Vagina (tissue), 2 donors: ENCODE measurements at regions not wholly inside any gene's neighbourhood (a gene's known extent, or its start where the extent isn't known, plus 50 kb on each side); places are given as distances from the start of the nearest gene placed in this dataset.

Experiments used
- DNase-seq, 2 donors: peaks; one replicate each; pipeline ENCODE4 v3.0.0-alpha.2; 2017; ENCODE audit errors: extremely low spot score in 2 of 2
- H3K27ac ChIP-seq: fragments of 200-600 bp; sonication (generic); one replicate; pipeline ENCODE4 v1.5.1; 2019
- H3K27me3 ChIP-seq: fragments of 200-600 bp; sonication (generic); one replicate; pipeline ENCODE4 v1.5.1; 2019
- H3K36me3 ChIP-seq, 2 donors: fragments of 200-600 bp; sonication (generic); one replicate each; pipeline ENCODE4 v1.5.1; 2017 to 2019
- H3K4me1 ChIP-seq: fragments of 200-600 bp; sonication (generic); one replicate; pipeline ENCODE4 v1.5.1; 2019
- H3K4me3 ChIP-seq, 2 donors: fragments of 200-600 bp; sonication (generic); 1 replicate in 1 of 2; 2 replicates in 1 of 2; pipeline ENCODE4 v1.5.1; 2016 to 2019
- H3K9me3 ChIP-seq: fragments of 200-600 bp; sonication (generic); one replicate; pipeline ENCODE4 v1.5.1; 2019
- POLR2A ChIP-seq, 2 donors: fragments of 450-650 bp; IDR thresholded peaks; one replicate each; pipeline ENCODE4 v1.6.1; 2017; ENCODE audit warnings: antibody characterized with exemption in 2 of 2, mild to moderate bottlenecking in 2 of 2, moderate library complexity in 2 of 2
- POLR2AphosphoS5 ChIP-seq, 2 donors: sonication (generic); formaldehyde crosslinking; IDR thresholded peaks; one replicate each; pipeline ENCODE4 v1.9.0; 2017; ENCODE audit warnings: antibody characterized with exemption in 2 of 2, mild to moderate bottlenecking in 2 of 2, low read depth in 1 of 2; ENCODE audit not compliant: insufficient read depth in 1 of 2
- intact Hi-C: fragments of 100-400 bp; cut with DNase I; formaldehyde crosslinking; loops from one replicate; pipeline ENCODE4 v1.15.1; 2023
- TF ChIP-seq, protein P1 (sequence below), 3 experiments: fragments of 450-650 bp in 2 of 3; fragments of 200-600 bp in 1 of 3; sonication (generic) in 1 of 3; IDR thresholded peaks; one replicate each; pipeline ENCODE4 v1.5.1; 2017 to 2019; ENCODE audit warnings: antibody characterized with exemption in 3 of 3, mild to moderate bottlenecking in 2 of 3, moderate library complexity in 2 of 3

GRCh38 chr1:193320270-193320669 lies 133.9 kb upstream of the B3GALT2 start:
- no peaks in the 10 kb centered on the region for H3K36me3 ChIP-seq
- intact Hi-C loops: no loop called here
- no peak for DNase-seq
- H3K4me1 ChIP-seq: no peaks in the 10 kb centered on the region
- H3K27me3 ChIP-seq: no peaks in the 10 kb centered on the region
- TF ChIP-seq POLR2A (IDR thresholded peaks at IDR 0.05): no peak
- no peak for TF ChIP-seq POLR2AphosphoS5 (IDR thresholded peaks at IDR 0.05; ENCODE audit: insufficient read depth in 1 of 2, low read depth in 1 of 2)
- TF ChIP-seq, protein P1, sequence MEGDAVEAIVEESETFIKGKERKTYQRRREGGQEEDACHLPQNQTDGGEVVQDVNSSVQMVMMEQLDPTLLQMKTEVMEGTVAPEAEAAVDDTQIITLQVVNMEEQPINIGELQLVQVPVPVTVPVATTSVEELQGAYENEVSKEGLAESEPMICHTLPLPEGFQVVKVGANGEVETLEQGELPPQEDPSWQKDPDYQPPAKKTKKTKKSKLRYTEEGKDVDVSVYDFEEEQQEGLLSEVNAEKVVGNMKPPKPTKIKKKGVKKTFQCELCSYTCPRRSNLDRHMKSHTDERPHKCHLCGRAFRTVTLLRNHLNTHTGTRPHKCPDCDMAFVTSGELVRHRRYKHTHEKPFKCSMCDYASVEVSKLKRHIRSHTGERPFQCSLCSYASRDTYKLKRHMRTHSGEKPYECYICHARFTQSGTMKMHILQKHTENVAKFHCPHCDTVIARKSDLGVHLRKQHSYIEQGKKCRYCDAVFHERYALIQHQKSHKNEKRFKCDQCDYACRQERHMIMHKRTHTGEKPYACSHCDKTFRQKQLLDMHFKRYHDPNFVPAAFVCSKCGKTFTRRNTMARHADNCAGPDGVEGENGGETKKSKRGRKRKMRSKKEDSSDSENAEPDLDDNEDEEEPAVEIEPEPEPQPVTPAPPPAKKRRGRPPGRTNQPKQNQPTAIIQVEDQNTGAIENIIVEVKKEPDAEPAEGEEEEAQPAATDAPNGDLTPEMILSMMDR (IDR thresholded peaks at IDR 0.05): no peak
- peaks cover 7% of the 10 kb centered on the region for H3K9me3 ChIP-seq
- H3K27ac ChIP-seq: no peak overlapping the region
- H3K4me3 ChIP-seq: no peak overlapping the region

GRCh38 chr1:193318347-193318746 lies 131.9 kb upstream of the B3GALT2 start:
- no peaks in the 10 kb centered on the region for H3K4me1 ChIP-seq
- TF ChIP-seq POLR2AphosphoS5 (IDR thresholded peaks at IDR 0.05; ENCODE audit: insufficient read depth in 1 of 2, low read depth in 1 of 2) (no peak), POLR2A (IDR thresholded peaks at IDR 0.05) (no peak)
- TF ChIP-seq, protein P1 (IDR thresholded peaks at IDR 0.05): no peak
- H3K4me3 ChIP-seq: no peak overlapping the region
- no peaks in the 10 kb centered on the region for H3K27me3 ChIP-seq
- peaks cover 7% of the 10 kb centered on the region for H3K9me3 ChIP-seq
- H3K36me3 ChIP-seq: no peaks in the 10 kb centered on the region
- no peak overlapping the region for H3K27ac ChIP-seq
- no peak for DNase-seq
- intact Hi-C loops: no loop called here

- intact Hi-C loops: no loop called here
- Histone ChIP-seq H3K36me3 (no peaks in the 10 kb centered on the region), H3K27me3 (no peaks in the 10 kb centered on the region), H3K9me3 (peaks cover 5% of the 10 kb centered on the region), H3K27ac (no peak overlapping the region), H3K4me1 (no peaks in the 10 kb centered on the region), H3K4me3 (no peak overlapping the region)
- DNase-seq: no peak
- TF ChIP-seq POLR2AphosphoS5 (IDR thresholded peaks at IDR 0.05; ENCODE audit: insufficient read depth in 1 of 2, low read depth in 1 of 2) (no peak), POLR2A (IDR thresholded peaks at IDR 0.05) (no peak)
- TF ChIP-seq, protein P1 (IDR thresholded peaks at IDR 0.05): no peak
Observed at GRCh38 chr1:193313354-193314140, 127.1 kb upstream of the B3GALT2 start.

GRCh38 chr1:193312432-193312831 lies 126.0 kb upstream of the B3GALT2 start:
- intact Hi-C loops: no loop called here
- TF ChIP-seq POLR2A (IDR thresholded peaks at IDR 0.05): no peak
- TF ChIP-seq, protein P1 (IDR thresholded peaks at IDR 0.05): no peak
- no peak for TF ChIP-seq POLR2AphosphoS5 (IDR thresholded peaks at IDR 0.05; ENCODE audit: insufficient read depth in 1 of 2, low read depth in 1 of 2)

GRCh38 chr1:193311226-193311948 lies 125.0 kb upstream of the B3GALT2 start:
- intact Hi-C loops: no loop called here
- no peak overlapping the region for H3K4me3 ChIP-seq
- H3K36me3 ChIP-seq: no peaks in the 10 kb centered on the region
- H3K27ac ChIP-seq: no peak overlapping the region
- no peaks in the 10 kb centered on the region for H3K9me3 ChIP-seq
- DNase-seq: no peak
- no peaks in the 10 kb centered on the region for H3K4me1 ChIP-seq
- H3K27me3 ChIP-seq: no peaks in the 10 kb centered on the region
- TF ChIP-seq POLR2AphosphoS5 (IDR thresholded peaks at IDR 0.05; ENCODE audit: insufficient read depth in 1 of 2, low read depth in 1 of 2) (no peak), POLR2A (IDR thresholded peaks at IDR 0.05) (no peak)
- TF ChIP-seq, protein P1 (IDR thresholded peaks at IDR 0.05): no peak

More at GRCh38 chr1:193312432-193312831, 126.0 kb upstream of the B3GALT2 start:
- Histone ChIP-seq H3K27ac (no peak overlapping the region), H3K9me3 (no peaks in the 10 kb centered on the region), H3K27me3 (no peaks in the 10 kb centered on the region), H3K36me3 (no peaks in the 10 kb centered on the region), H3K4me1 (no peaks in the 10 kb centered on the region), H3K4me3 (no peak overlapping the region)
- no peak for DNase-seq
